NCI-H187 treated with DMSO at 0.1 percent for 48 hours (cell line): ENCODE measurements at regions not wholly inside any gene's neighbourhood (a gene's known extent, or its start where the extent isn't known, plus 50 kb on each side); places are given as distances from the start of the nearest gene placed in this dataset.
"Not testable (repeated sequence)": the region's sequence is repeated elsewhere in the genome, so short reads cannot be mapped to it uniquely, and the experiment has no call there.

Experiments used
- DNase-seq: peaks from one replicate; lab custom pipeline; 2025; lab: John Stamatoyannopoulos, UW

DNA sequence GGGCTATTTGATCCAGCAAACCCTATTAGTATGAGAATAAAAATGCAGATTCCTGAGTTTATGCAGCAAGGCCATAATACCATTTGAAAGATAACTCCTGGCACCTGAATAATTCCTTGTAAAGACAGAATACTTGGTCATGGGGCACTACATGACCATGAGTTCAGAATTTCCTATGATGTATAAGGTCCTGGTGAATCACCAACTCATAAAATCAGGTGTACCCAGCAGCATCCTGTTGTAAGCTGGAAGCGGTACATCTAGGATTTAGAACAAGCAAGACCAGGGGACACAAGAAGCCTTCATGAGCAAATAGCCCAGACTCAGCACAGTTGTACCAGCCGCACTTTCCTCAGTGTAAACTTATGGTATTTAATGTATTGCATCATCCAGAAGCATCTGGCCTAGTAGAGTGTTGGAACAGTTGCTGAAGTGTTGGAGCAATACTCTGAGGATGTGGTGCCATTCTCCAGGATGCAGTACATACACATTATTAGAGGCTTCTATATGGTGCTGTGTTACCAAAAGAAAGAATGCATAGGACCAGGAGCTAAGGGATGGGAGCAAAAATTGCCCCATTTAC, 233.4 kb downstream of the SQOR start:
- DNase-seq = no peak

DNA sequence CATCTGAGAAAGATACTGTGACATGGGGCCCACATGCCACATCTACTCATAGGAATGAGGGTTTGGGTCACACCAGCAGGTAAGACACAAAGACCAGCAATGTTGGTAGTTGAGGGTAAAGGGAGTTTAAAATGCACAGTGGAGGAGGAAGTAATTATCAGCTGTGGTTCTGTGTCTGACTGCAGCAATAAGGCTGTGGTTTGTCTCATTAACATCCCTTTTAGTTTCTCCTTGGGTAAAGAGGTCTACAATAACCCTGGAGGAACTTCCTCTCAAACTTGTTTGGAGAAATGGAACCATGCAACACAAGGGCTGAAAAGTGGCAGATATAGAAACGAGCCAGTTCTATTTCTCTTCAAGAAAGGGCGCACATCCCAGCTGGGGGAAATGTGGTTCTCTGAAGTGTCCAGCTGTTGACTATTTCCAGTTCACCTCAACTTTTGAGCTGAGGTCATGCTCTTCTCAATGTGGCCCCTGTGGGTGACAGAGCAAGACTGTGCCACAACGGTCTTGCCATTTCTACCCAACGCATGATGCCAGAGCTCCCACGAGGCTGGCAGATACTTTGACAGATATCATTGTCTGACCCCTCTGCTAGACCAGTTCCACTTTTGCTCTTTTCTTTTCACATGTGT, 234.3 kb downstream of the SQOR start:
- DNase-seq = no peak

DNA sequence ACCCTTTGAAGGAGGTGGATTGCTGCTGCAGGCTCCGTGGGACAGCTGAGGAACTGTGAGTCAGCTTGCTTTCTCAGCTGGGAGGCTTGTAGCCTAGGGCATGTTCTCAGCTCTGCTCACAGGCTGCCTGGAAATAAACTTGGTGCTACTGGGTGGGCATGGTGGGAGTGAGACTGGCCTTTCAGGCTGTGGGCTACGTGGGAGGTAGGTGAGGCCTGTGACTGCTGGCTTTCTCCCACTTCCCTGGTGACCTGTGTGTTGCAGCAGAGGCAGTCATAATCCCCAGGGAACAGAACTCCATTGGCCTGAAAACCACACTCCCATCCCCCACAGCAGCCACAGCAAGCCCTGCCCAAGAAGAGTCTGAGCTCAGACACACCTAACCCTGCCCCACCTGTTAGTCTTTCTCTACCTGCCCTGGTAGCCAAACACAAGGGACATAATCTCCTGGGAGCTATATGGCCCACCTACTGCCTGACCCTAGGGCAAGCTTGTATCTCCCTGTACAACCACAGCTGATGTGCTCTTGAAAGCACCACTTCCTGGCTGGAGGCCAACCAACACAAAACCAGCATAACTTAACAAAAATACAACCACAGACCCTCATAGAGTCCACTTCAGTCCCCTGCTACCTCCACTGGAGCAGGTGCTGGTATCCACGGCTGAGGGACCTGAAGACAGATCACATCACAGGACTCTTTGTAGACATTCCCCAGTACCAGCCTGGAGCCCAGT, 236.5 kb downstream of the SQOR start:
- DNase-seq = no peak

DNA sequence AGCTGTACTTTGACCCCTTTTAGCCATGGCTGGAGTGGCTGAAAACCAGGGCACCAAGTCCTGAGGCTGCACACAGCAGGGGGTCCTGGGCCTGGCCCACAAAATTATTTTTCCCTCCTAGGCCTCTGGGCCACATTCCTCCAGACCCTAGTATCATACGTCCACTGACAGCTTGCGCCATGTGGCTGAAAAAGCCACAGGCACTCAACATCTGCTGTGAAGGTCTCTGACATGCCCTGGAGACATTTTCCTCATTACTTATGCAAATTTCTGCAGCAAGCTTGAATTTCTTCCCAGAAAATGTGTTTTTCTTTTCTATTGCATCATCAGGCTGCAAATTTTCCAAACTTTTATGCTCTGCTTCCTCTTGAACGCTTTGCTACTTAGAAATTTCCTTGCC, 239.0 kb downstream of the SQOR start:
- DNase-seq = no peak

- DNase-seq = not testable (repeated sequence)
Observed at GRCh38 chr15:45874566-45874965, 239.7 kb downstream of the SQOR start.

DNA sequence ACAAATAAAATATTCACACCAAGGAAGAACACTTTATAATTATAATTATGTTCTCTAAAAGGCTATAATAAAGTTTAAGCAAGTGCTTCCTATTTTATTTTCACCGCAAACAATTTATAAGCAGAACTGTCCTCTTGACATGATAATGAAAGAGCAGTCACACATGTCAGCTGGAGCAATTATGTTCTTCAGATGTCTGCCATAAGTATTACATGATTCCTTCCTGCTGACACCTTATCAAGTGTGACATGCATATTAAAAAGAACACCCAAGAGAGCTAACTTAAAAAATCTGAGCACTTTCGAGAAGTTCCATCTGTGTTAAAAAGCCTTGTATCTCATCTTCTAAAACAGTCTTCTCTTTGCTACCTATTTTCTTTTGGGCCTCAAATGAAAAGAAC, 249.5 kb downstream of the SQOR start:
- no peak for DNase-seq

DNA sequence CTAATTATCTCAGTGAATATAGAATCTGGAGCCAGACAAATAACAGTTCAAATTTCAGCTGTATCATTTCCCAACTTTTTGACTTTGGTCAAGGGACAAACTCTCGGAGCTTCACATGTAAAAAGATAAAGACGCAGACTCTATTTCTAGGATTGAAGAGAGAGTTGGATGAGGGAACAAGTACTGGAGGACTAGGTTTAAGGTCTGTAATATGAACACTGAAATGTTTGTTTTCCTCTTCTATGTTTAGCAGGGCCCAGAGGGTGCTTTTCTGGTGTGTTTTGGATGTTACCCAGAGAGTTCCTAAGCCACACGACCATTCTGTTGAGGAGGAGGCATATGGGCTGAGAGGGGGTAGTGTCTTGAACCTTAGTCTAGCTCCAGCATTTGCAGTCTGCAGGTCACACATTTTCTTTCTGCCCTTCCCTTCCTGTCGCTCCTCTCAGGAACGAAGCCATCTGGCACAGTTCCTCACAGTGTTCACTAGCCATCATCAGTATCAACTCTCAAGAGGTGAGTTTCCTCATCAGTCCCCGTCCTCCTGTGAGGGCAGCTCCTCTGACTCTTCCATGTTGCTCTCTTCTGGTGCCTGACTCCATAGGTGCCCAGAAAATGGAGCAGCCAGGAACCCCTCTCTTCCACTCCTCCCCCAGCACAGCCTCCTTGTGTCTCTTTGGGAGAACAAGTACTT, 250.1 kb downstream of the SQOR start:
- DNase-seq = no peak

DNA sequence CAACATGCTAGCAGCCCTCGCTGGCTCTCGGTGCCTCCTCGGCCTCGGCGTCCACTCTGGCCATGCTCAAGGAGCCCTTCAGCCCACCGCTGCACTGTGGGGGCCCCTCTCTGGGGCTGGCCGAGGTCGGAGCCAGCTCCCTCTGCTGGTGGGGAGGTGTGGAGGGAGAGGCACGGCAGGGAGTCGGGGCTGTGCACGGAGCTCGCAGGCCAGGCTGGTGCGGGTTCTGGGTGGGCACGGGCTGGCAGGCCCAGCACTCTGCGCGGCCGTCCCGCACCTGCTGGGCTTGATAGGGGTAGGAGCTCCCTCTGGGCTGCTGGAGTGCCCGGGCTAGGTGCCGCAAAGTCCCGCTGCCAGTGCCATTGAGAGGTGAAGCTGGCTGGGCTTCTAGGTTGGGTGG, 251.0 kb downstream of the SQOR start:
- DNase-seq = no peak

DNA sequence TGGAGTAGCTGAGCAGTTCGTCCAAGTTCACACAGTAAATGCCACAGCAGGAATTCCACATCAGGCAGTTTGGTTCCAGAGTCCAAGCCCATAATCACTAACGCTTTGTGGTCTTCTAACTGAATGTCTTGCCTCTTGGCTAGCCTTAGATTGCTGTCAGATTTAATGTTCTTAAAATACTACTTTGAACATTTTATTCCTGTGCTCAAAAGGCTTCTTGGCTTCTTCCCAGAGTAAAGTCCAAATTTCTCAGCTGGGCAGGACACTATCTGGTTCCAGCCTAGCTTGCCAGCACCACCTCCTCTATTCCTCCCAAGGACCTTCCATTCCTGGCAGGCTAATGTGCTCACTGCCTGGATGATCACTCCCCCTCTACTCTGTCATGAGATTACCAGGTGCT, 256.9 kb downstream of the SQOR start:
- no peak for DNase-seq

DNA sequence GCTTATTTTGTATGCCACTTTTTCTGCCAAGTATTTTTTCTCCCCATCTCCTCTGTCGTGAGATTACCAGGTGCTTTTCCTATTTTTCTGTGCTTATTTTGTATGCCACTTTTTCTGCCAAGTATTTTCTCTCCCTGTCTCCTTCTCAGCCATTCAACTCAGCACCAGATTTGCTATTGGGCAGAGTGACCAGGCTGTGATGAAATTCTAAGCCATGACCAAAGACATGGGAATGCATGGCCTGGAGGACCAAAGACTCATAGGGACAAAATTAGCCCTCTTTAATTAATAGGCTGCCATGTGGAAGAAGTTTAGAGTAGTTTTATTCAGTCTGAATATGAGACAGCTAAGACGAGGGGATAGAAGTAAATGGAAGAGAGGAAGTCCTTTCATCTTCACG, 257.4 kb downstream of the SQOR start:
- DNase-seq = no peak

DNA sequence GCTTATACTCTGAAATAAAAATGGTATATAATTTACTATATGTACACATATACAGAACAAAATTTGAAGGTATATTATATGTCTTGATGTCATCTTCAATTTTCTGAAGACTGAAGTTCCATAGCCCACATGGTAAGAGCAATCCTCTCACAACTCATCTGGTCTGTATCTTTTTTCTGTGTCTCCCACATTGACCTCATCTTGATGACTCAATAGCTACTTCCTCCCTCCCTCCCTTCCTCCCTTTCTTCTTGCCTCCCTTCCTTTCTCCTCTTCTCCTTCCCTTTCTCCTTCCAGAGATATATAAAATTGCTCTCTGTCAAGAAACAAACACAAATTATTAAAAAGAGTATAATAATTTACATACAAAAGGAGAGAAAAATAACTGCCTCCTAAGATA, 268.5 kb downstream of the SQOR start:
- DNase-seq = no peak

GRCh38 chr15:45904019-45904418, 269.2 kb downstream of the SQOR start:
- DNase-seq = no peak

- DNase-seq = no peak
Observed at GRCh38 chr15:45906230-45906629, 271.4 kb downstream of the SQOR start.

DNA sequence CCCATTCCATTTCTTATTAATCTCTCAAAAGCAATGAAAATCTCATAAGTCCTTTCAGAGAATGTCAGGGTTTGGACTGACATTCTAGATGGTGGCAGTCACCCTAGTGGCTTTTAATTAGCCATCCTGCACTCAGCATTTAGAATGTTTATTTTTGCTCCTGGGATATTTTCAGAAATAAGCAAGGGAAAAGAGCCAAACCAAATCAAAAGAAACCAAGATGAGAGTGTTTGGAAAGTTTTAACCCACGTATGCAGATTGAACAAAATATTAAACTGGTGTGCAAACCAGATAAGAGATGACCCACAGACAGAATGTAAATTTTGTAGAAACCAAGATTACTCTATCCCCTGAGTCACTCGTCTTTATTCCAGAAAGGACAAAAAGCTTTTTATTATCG, 275.8 kb downstream of the SQOR start:
- DNase-seq = no peak

GRCh38 chr15:45913451-45913850, 278.6 kb downstream of the SQOR start:
- DNase-seq = no peak

DNA sequence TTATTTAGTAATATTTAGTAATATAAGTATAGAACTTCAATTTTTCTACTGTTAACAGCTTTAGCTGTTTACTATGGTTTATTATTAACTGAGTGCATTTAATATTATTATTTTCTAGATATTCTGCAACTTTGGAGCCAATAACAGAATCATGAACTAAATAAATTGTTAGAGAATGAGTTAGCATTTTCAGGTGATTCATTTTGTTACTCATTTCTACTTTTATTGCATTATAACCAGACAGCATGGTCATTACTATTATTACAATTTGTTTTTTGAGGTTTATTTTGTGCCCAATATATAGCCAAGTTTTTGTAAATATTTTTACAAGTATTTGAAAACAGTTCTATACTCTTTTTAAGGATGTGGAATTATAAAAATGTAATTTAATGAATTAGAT, 279.6 kb downstream of the SQOR start:
- DNase-seq = no peak

DNA sequence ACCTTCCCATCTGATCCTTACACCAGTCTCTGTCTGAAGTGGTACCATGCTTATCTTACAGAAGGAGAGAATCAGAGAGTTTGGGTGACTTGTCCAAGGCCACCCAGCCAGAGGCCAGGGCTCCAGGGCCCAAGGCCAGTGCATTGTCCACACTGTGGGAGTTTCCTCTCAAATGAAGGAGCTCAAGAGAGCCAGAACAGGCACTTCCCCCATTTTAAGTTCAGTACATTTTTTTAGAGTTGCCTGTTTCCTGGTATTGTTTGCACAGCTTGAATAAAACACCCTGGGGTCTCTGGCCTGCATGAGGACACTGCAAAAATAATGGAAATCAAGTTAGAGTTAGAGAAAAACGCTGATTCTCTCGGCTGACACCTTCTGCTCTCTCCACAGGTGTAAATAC, 284.0 kb downstream of the SQOR start:
- no peak for DNase-seq

DNA sequence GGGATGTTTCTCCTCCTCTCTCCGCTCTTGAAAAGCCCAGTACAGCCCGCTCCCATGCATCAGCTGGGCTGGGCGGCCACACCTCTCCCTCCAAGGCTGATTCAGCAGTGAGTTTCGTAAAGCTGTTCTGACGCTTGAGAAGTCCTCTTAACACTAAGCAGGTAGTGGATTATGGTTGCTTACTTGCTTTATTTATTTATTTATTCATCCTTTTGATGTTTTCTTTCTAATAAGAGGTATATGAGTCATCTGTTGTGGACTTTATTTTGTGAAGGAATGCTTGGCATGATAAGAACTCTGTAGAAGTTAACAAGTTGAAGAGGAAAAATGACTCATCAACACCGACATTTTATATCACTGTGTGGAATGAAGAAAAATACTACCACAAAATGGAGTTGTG, 285.0 kb downstream of the SQOR start:
- no peak for DNase-seq

- DNase-seq = no peak
Observed at GRCh38 chr15:45921376-45921775, 286.5 kb downstream of the SQOR start.

DNA sequence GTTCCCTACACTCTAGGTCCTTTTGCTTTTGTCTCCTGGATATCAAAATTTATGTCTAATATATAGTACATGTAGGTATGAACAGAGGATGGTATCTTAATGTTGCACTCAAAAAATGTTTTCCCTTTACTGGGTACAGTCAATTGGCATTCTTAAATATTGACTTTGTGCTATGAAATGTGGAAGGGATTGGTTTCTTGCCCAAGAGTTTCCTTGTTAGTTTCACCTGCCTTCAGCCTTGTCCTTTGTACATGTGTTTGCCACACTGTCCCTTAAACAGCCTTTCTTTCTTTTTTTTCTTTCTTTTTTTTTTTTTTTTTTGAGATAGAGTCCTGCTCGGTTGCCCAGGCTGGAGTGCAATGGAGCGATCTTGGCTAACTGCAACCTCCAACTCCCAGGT, 287.1 kb downstream of the SQOR start:
- no peak for DNase-seq

GRCh38 chr15:45941367-45941766, 306.5 kb downstream of the SQOR start:
- DNase-seq = no peak

GRCh38 chr15:45943240-45943639, 308.4 kb downstream of the SQOR start:
- no peak for DNase-seq

DNA sequence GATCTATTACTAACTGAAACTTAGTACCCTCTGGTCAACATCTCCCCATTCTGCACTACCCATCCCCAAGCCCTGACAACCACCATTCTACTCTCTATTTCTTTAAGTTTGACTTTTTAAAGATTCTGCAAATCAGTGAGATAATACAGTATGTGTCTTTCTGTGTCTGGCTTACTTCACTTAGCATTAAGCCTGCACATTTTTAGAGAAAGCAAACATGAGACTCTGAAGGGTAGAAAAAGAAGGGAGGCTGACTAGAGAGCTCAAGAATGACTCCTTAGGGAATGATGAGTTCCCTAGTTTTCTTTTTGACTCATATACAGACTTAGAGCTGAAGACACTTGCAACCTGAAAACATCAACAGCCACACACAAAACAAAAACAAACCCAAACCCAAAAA, 311.3 kb downstream of the SQOR start:
- DNase-seq = no peak
